ENCODE measurements at regions not wholly inside any gene's neighbourhood (a gene's known extent, or its start where the extent isn't known, plus 50 kb on each side); places are given as distances from the start of the nearest gene placed in this dataset.

DNA sequence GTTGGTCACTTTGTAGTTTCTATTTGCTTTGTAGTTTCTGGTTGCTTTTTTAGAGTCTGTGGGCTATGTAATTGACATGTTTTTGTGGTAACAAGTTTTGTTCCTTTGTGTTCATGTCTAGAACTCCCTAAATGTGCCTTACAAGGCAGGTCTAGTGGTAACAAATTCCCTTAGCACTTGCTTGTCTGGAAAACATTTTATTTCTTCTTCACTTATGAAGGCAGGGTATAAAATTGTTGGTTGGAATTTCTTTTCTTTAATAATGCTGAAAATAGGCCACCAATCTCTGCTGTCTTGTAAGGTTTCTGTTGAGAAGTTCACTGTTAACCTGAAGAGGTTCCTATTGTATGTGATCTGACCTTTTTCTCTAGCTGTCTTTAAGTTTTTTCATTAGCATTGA, 383.6 kb downstream of the EPHA7 start:
- DNase-seq (ENCODE audit: low spot score): no peak
- TF ChIP-seq, protein P1, sequence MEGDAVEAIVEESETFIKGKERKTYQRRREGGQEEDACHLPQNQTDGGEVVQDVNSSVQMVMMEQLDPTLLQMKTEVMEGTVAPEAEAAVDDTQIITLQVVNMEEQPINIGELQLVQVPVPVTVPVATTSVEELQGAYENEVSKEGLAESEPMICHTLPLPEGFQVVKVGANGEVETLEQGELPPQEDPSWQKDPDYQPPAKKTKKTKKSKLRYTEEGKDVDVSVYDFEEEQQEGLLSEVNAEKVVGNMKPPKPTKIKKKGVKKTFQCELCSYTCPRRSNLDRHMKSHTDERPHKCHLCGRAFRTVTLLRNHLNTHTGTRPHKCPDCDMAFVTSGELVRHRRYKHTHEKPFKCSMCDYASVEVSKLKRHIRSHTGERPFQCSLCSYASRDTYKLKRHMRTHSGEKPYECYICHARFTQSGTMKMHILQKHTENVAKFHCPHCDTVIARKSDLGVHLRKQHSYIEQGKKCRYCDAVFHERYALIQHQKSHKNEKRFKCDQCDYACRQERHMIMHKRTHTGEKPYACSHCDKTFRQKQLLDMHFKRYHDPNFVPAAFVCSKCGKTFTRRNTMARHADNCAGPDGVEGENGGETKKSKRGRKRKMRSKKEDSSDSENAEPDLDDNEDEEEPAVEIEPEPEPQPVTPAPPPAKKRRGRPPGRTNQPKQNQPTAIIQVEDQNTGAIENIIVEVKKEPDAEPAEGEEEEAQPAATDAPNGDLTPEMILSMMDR (IDR thresholded peaks at IDR 0.05; ENCODE audit: borderline replicate concordance, control extremely low read depth, extremely low read depth, insufficient read depth, missing control alignments): no peak
- in situ Hi-C loops (cut with MboI; ENCODE audit: low sequenced_read_pairs, unreplicated experiment): no loop called here

DNA sequence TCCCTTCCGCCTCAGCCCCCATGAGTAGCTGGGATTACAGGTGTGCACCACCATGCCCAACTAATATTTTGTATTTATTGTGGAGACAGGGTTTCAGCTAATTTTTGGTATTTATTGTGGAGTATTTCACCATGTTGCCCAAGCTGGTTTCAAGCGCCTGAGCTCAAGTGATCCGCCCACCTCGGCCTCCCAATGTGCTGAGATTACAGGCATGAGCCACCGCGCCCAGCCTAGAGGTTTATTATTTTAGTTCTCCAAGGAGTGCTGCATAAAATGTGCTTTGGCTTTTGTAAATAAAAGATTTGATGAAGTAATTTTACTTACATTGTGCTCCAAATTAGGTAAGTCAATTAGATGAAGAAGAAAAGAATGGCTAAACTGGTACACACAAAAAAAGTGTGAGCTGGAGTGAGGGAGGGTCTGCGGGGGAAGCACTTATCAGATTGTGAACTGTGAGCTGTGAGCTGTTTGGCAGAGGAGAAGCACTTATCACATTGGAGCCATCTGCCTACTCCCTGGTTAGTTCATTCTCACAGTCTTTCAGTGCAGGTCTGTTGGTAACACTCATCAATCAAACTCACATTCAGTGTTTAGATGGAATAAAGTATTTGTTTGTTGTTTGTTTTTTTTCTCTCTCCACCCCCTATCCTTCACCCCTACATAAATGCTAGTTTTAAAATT, 398.0 kb downstream of the EPHA7 start:
- in situ Hi-C loops (cut with MboI; ENCODE audit: low sequenced_read_pairs, unreplicated experiment): no loop called here
- DNase-seq (ENCODE audit: low spot score): no peak
- TF ChIP-seq, protein P1 (IDR thresholded peaks at IDR 0.05; ENCODE audit: borderline replicate concordance, control extremely low read depth, extremely low read depth, insufficient read depth, missing control alignments): no peak

DNA sequence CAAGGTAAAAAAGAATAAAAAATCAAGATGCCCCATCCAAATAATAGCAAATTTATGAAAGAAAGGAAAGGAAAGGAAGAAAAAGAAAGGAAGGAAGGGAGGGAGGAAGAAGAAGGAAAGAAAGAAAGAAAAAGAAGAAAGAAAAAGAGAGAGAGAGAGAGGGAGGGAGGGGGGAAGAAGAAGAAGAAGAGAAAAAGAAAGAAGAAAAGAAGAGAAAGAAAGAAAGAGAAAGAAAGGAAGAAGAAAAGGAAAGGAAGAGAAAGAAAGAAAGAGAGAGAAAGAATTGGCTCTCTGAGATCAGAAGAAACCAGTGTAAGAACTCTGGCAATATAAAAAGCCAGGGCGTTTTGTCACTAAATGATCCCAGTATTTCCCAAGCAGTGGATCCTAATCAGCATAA, 401.7 kb downstream of the EPHA7 start:
- DNase-seq (ENCODE audit: low spot score): no peak
- in situ Hi-C loops (cut with MboI; ENCODE audit: low sequenced_read_pairs, unreplicated experiment): no loop called here
- TF ChIP-seq, protein P1 (IDR thresholded peaks at IDR 0.05; ENCODE audit: borderline replicate concordance, control extremely low read depth, extremely low read depth, insufficient read depth, missing control alignments): no peak

DNA sequence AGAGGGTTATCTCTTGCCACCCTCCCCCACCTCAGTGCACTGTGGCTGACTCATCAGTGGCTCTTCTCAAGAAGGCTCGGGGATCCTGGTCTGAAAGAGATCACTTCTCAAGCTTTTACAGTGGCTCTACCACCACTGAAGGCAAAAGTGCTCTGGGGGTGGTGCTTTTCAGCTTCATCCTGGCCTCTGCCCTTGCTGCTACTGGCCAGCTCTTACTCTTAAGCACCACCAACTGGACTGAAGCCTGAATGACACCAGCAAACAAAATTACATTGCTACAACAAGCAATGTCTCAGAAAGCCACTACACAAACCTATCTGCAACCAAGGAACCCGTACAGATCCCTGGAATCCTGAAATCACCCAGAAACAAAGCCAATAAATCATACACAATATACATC, 402.1 kb downstream of the EPHA7 start:
- DNase-seq (ENCODE audit: low spot score): no peak
- in situ Hi-C loops (cut with MboI; ENCODE audit: low sequenced_read_pairs, unreplicated experiment): no loop called here
- TF ChIP-seq, protein P1 (IDR thresholded peaks at IDR 0.05; ENCODE audit: borderline replicate concordance, control extremely low read depth, extremely low read depth, insufficient read depth, missing control alignments): no peak

DNA sequence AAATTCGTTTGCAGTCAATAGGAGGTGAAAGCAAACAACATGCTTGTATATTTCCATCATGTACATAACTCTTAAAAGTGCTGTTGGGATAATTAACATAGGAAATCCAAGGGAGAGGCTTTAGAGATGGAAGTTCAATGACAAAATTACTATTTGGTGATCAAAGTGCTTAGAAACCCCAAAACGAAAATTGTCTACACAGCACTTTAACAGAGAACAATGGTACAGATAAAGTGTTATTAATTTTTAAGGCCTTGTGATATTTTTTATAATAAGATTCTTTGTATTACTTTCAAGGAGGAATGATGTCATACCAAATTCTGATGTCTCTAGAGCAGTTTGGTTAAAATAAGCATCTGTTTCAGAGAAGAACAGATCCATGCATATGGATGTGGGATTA, 406.3 kb downstream of the EPHA7 start:
- in situ Hi-C loops (cut with MboI; ENCODE audit: low sequenced_read_pairs, unreplicated experiment): no loop called here
- TF ChIP-seq, protein P1 (IDR thresholded peaks at IDR 0.05; ENCODE audit: borderline replicate concordance, control extremely low read depth, extremely low read depth, insufficient read depth, missing control alignments): no peak
- no peak for DNase-seq (ENCODE audit: low spot score)

DNA sequence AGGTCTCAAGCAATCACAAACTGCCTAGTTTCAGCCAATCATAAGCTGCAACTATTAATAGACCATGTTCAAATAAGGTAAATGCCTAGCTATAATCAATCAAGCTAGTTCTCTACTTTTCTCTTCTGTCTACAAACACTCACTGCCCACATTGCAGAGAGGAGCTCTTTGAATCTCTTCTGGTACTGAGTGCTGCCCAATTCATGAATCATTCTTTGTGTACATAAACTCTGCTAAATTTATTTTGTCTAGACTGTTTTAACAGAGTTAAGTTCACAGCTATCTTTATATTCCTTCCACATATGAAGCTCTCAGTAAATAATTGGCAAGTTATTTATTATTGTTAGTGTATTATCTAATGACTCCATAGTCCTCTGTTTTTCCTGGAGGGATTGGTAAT, 411.0 kb downstream of the EPHA7 start:
- TF ChIP-seq, protein P1 (IDR thresholded peaks at IDR 0.05; ENCODE audit: borderline replicate concordance, control extremely low read depth, extremely low read depth, insufficient read depth, missing control alignments): no peak
- DNase-seq (ENCODE audit: low spot score): no peak
- in situ Hi-C loops (cut with MboI; ENCODE audit: low sequenced_read_pairs, unreplicated experiment): no loop called here

Data from GM13976 (cell line).